Nephron progenitor cell (in vitro differentiated cells): ENCODE measurements at regions not wholly inside any gene's neighbourhood (a gene's known extent, or its start where the extent isn't known, plus 50 kb on each side); places are given as distances from the start of the nearest gene placed in this dataset.

Experiments
- DNase-seq: peaks from one replicate; pipeline ENCODE4 v3.0.0; 2021
- H3K27ac Mint-ChIP-seq: 2 replicates; pipeline ENCODE4 v1.8.0; 2021; ENCODE audit warnings: mild to moderate bottlenecking, moderate library complexity, mixed read lengths
- H3K27me3 Mint-ChIP-seq: 2 replicates; pipeline ENCODE4 v1.8.0; 2021; ENCODE audit warnings: mild to moderate bottlenecking, low read depth, mixed read lengths; ENCODE audit not compliant: poor library complexity
- H3K36me3 Mint-ChIP-seq: 2 replicates; pipeline ENCODE4 v1.8.0; 2021; ENCODE audit warnings: low read depth, mixed read lengths
- H3K4me1 Mint-ChIP-seq: 2 replicates; pipeline ENCODE4 v1.8.0; 2021; ENCODE audit warnings: mixed read lengths
- H3K4me3 Mint-ChIP-seq: 2 replicates; pipeline ENCODE4 v1.8.0; 2021; ENCODE audit warnings: mild to moderate bottlenecking, moderate library complexity, mixed read lengths
- H3K9me3 Mint-ChIP-seq: 2 replicates; pipeline ENCODE4 v1.8.0; 2021; ENCODE audit warnings: mild to moderate bottlenecking, moderate library complexity, mixed read lengths
- CTCF ChIP-seq: fragments of 200-600 bp; sonication (generic); IDR thresholded peaks from 2 replicates; pipeline ENCODE4 v1.5.0; 2021; ENCODE audit warnings: antibody characterized with exemption

- H3K4me3 Mint-ChIP-seq: no peak overlapping the region
- TF ChIP-seq CTCF: no peak
These were observed 132.3 kb downstream of the CSNK2A3 start for GRCh38 chr11:11220786-11221185.

GRCh38 chr11:11218629-11218986, 134.4 kb downstream of the CSNK2A3 start:
- no peak for DNase-seq
- no peak for TF ChIP-seq CTCF
- Mint-ChIP-seq H3K27me3 (peaks cover 7% of the 10 kb centered on the region), H3K9me3 (no peaks in the 10 kb centered on the region), H3K4me1 (peaks cover 33% of the 10 kb centered on the region), H3K4me3 (no peak overlapping the region), H3K27ac (no peak overlapping the region), H3K36me3 (no peaks in the 10 kb centered on the region)

More at GRCh38 chr11:11220786-11221185, 132.3 kb downstream of the CSNK2A3 start:
- Mint-ChIP-seq H3K4me1 (peaks cover 27% of the 10 kb centered on the region), H3K36me3 (no peaks in the 10 kb centered on the region), H3K27ac (no peak overlapping the region), H3K27me3 (peaks cover 2% of the 10 kb centered on the region), H3K9me3 (no peaks in the 10 kb centered on the region)
- no peak for DNase-seq

- Mint-ChIP-seq H3K36me3 (no peaks in the 10 kb centered on the region), H3K27ac (no peak overlapping the region), H3K4me1 (peaks cover 33% of the 10 kb centered on the region), H3K4me3 (no peak overlapping the region), H3K9me3 (no peaks in the 10 kb centered on the region), H3K27me3 (peaks cover 10% of the 10 kb centered on the region)
- no peak for TF ChIP-seq CTCF
- DNase-seq: no peak
These were observed 135.0 kb downstream of the CSNK2A3 start for GRCh38 chr11:11217929-11218628.

- H3K4me3 Mint-ChIP-seq: no peak overlapping the region
- H3K4me1 Mint-ChIP-seq: peaks cover 33% of the 10 kb centered on the region
- no peak overlapping the region for H3K27ac Mint-ChIP-seq
- TF ChIP-seq CTCF: no peak
- H3K27me3 Mint-ChIP-seq: peaks cover 10% of the 10 kb centered on the region
- H3K36me3 Mint-ChIP-seq: no peaks in the 10 kb centered on the region
- no peak for DNase-seq
- no peaks in the 10 kb centered on the region for H3K9me3 Mint-ChIP-seq
These were observed 135.6 kb downstream of the CSNK2A3 start for GRCh38 chr11:11217289-11217928.

- DNase-seq: no peak
- Mint-ChIP-seq H3K4me3 (no peak overlapping the region), H3K36me3 (no peaks in the 10 kb centered on the region), H3K4me1 (peaks cover 31% of the 10 kb centered on the region), H3K27ac (no peak overlapping the region), H3K9me3 (peaks cover 5% of the 10 kb centered on the region), H3K27me3 (peaks cover 13% of the 10 kb centered on the region)
- no peak for TF ChIP-seq CTCF
These were observed 137.1 kb downstream of the CSNK2A3 start for GRCh38 chr11:11215944-11216343.
